GM12891 (cell line): ENCODE measurements at regions not wholly inside any gene's neighbourhood (a gene's known extent, or its start where the extent isn't known, plus 50 kb on each side); places are given as distances from the start of the nearest gene placed in this dataset.
"Not testable (repeated sequence)": the region's sequence is repeated elsewhere in the genome, so short reads cannot be mapped to it uniquely, and the experiment has no call there.

Experiments used
- DNase-seq: peaks from one replicate; pipeline ENCODE4 v3.0.0; 2011; ENCODE audit warnings: low spot score; ENCODE audit not compliant: insufficient read length
- FAIRE-seq: peaks from 2 replicates; lab custom pipeline; 2011; peaks lifted over from hg19 to GRCh38; lab: Jason Lieb, UNC
- PAX5 ChIP-seq: IDR thresholded peaks from 2 replicates; pipeline ENCODE4 v1.6.1; 2011; ENCODE audit warnings: low read length, moderate library complexity, mild to moderate bottlenecking; ENCODE audit not compliant: insufficient read depth, severe bottlenecking
- POLR2A ChIP-seq: IDR thresholded peaks from 2 replicates; pipeline ENCODE4 v1.6.1; 2011; ENCODE audit warnings: low read depth, low read length, control low read depth
- POLR2AphosphoS5 ChIP-seq: IDR thresholded peaks from 2 replicates; pipeline ENCODE4 v1.6.1; 2011; ENCODE audit warnings: low read depth, low read length, control low read depth
- POU2F2 ChIP-seq: IDR thresholded peaks from 2 replicates; pipeline ENCODE4 v1.6.1; 2011; ENCODE audit warnings: low read depth, mild to moderate bottlenecking, control low read depth, low read length, moderate library complexity
- SPI1 ChIP-seq: IDR thresholded peaks from 2 replicates; pipeline ENCODE4 v1.6.1; 2011; ENCODE audit warnings: low read depth, low read length, control low read depth
- TAF1 ChIP-seq: IDR thresholded peaks from 2 replicates; pipeline ENCODE4 v1.6.1; 2011; ENCODE audit warnings: low read depth, low read length, control low read depth

DNA sequence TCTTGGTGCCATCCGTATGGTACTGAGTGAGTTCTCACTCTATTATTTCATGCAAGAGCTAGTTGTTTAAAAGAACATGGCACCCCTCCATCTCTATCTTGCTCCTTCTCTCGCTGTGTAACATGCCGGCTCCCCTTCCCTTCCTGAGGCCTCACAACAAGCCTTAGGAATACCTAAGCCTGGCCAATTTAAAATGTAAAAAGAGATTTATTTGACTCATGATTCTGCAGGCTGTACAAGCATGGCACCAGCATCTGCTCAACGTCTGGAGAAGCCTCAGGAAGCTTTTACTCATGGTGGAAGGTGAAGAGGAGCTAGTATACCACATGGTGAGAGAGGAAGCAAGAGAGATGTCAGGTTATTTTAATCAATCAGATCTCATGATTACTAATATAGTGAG is 90.4 kb upstream of the NUDT10 start:
- no peak for TF ChIP-seq POU2F2
- TF ChIP-seq SPI1 = no peak
- no peak for TF ChIP-seq POLR2AphosphoS5
- TF ChIP-seq POLR2A = no peak
- no peak for TF ChIP-seq PAX5
- no peak for TF ChIP-seq TAF1
- DNase-seq = no peak
- FAIRE-seq = no peak

DNA sequence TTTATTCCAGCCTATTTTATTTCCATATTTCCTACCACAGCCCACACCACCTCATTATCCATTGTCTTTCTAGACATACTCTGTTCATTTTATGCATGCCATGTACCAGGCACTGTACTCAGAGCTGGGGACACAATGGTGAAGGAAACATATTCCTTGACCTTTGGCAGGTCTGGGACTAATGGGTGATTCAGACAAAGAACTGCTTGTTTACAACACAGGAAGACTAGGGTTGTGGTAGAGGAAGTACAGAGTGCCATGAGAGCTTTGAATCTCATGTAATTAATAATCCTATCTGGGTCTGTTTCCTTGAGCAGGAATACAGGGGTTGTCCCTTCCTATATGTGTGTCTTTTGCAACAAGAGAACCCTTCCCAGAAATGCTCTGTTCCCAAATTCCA is 75.1 kb upstream of the NUDT10 start:
- FAIRE-seq (no peak), DNase-seq (no peak)
- no peak for TF ChIP-seq SPI1
- no peak for TF ChIP-seq POLR2AphosphoS5
- no peak for TF ChIP-seq POLR2A
- no peak for TF ChIP-seq TAF1
- TF ChIP-seq POU2F2 = no peak
- TF ChIP-seq PAX5 = no peak

DNA sequence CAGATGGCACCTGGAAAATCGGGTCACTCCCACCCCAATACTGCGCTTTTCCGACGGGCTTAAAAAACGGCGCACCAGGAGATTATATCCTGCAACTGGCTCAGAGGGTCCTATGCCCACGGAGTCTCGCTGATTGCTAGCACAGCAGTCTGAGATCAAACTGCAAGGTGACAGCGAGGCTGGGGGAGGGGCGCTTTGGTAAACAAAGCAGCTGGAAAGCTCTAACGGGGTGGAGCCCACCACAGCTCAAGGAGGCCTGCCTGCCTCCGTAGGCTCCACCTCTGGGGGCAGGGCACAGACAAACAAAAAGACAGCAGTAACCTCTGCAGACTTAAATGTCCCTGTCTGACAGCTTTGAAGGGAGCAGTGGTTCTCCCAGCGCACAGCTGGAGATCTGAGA is 70.4 kb upstream of the NUDT10 start:
- DNase-seq, FAIRE-seq: not testable (repeated sequence)

DNA sequence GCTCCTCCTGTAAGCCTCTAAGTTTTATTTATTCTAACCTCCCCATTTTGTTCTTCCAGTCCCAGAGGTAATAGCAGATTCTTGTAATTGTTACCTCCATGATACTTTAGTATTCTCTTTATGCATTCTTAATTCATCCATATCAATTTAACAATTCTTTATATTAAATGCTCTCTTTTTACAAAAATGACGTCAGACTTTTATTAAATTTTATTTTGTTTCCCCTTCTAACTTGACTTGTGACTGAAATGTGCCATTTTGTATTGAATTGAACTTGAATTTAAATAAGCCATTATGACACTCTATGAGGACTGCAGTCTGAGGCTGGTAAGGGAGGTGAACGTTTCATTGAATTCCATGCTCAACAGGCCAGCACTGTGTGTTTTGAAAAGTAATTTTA is 60.0 kb upstream of the NUDT10 start:
- FAIRE-seq = no peak
- no peak for DNase-seq
- no peak for TF ChIP-seq PAX5
- no peak for TF ChIP-seq POU2F2
- no peak for TF ChIP-seq POLR2AphosphoS5
- TF ChIP-seq SPI1 = no peak
- TF ChIP-seq TAF1 = no peak
- TF ChIP-seq POLR2A = no peak

DNA sequence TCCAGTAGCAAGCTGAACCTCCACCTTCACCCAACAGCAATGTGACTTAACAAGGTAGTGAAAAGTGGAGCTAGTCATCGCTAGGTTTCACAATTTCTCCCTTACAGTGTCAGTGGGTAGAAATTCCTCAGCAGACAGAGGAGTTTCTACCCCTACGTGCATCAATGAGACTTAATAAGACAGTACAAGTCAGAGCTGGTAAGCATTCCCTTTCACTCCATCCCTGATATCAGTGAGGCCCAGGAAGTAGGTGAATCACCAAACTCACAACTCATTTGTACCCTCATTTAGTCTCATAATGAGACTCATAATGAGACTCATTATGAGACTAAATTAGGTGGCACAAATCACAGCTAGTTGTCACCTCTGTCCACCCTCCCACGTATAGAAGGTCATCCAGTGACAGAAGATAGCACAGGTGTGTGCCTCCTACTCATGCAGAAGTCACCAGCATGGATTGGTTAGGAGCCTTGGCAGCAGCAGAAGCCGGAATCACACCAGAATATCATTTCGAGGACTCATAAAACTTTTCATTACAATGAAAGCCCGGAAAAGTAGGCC is 50.8 kb upstream of the NUDT10 start:
- no peak for FAIRE-seq
- DNase-seq = no peak
- TF ChIP-seq POLR2AphosphoS5 (no peak), TAF1 (no peak), POLR2A (no peak), SPI1 (no peak), PAX5 (no peak)
